ENCODE measurements at regions not wholly inside any gene's neighbourhood (a gene's known extent, or its start where the extent isn't known, plus 50 kb on each side); places are given as distances from the start of the nearest gene placed in this dataset.

GRCh38 chr4:140316799-140317198 is 56.6 kb upstream of the SCOC start:
- H3K4me3 ChIP-seq: no peak overlapping the region
- no peak for TF ChIP-seq POLR2A (IDR thresholded peaks at IDR 0.05)
- TF ChIP-seq CTCF (IDR thresholded peaks at IDR 0.05): no peak
- DNase-seq: no peak
- H3K9me3 ChIP-seq: no peaks in the 10 kb centered on the region
- no peaks in the 10 kb centered on the region for H3K4me1 ChIP-seq
- H3K36me3 ChIP-seq (ENCODE audit: low read depth, missing control alignments): no peaks in the 10 kb centered on the region
- no peaks in the 10 kb centered on the region for H3K27me3 ChIP-seq
- H3K27ac ChIP-seq: no peak overlapping the region
- WGBS, 2 donors: 53 to 80% methylated on average over 5 of the region's 5 CpGs
- intact Hi-C loops (cut with DNase I; ENCODE audit: low total_unique reads): no loop called here

GRCh38 chr4:140315970-140316369 is 57.5 kb upstream of the SCOC start:
- Histone ChIP-seq H3K4me1 (no peaks in the 10 kb centered on the region), H3K36me3 (ENCODE audit: low read depth, missing control alignments) (no peaks in the 10 kb centered on the region), H3K27ac (no peak overlapping the region), H3K27me3 (no peaks in the 10 kb centered on the region), H3K4me3 (no peak overlapping the region), H3K9me3 (no peaks in the 10 kb centered on the region)
- no peak for DNase-seq
- TF ChIP-seq CTCF (IDR thresholded peaks at IDR 0.05): no peak
- no peak for TF ChIP-seq POLR2A (IDR thresholded peaks at IDR 0.05)
- whole genome bisulfite sequencing, 2 donors: 76 to 79% methylated on average over 2 of the region's 2 CpGs
- intact Hi-C loops (cut with DNase I; ENCODE audit: low total_unique reads): no loop called here

GRCh38 chr4:140315438-140315837 is 58.0 kb upstream of the SCOC start:
- Histone ChIP-seq H3K9me3 (no peaks in the 10 kb centered on the region), H3K4me1 (no peaks in the 10 kb centered on the region), H3K4me3 (no peak overlapping the region), H3K36me3 (ENCODE audit: low read depth, missing control alignments) (no peaks in the 10 kb centered on the region), H3K27ac (no peak overlapping the region), H3K27me3 (no peaks in the 10 kb centered on the region)
- DNase-seq: no peak
- intact Hi-C loops (cut with DNase I; ENCODE audit: low total_unique reads): no loop called here
- no peak for TF ChIP-seq CTCF (IDR thresholded peaks at IDR 0.05)
- TF ChIP-seq POLR2A (IDR thresholded peaks at IDR 0.05): no peak
- 75 to 82% methylated on average over 2 of the region's 2 CpGs for WGBS, 2 donors

GRCh38 chr4:140315019-140315418 is 58.4 kb upstream of the SCOC start:
- intact Hi-C loops (cut with DNase I; ENCODE audit: low total_unique reads): no loop called here
- Histone ChIP-seq H3K27me3 (no peaks in the 10 kb centered on the region), H3K9me3 (no peaks in the 10 kb centered on the region), H3K36me3 (ENCODE audit: low read depth, missing control alignments) (no peaks in the 10 kb centered on the region), H3K27ac (no peak overlapping the region), H3K4me1 (no peaks in the 10 kb centered on the region), H3K4me3 (no peak overlapping the region)
- DNase-seq: no peak
- TF ChIP-seq CTCF (IDR thresholded peaks at IDR 0.05) (no peak), POLR2A (IDR thresholded peaks at IDR 0.05) (no peak)
- WGBS, 2 donors: 85 to 96% methylated on average over 1 of the region's 1 CpG

GRCh38 chr4:140312100-140312499 is 61.3 kb upstream of the SCOC start:
- H3K4me1 ChIP-seq: peaks cover 8% of the 10 kb centered on the region
- TF ChIP-seq CTCF (IDR thresholded peaks at IDR 0.05): no peak
- TF ChIP-seq POLR2A (IDR thresholded peaks at IDR 0.05): no peak
- no peak for DNase-seq
- no peak overlapping the region for H3K27ac ChIP-seq
- H3K36me3 ChIP-seq (ENCODE audit: low read depth, missing control alignments): no peaks in the 10 kb centered on the region
- no peaks in the 10 kb centered on the region for H3K9me3 ChIP-seq
- 87 to 89% methylated on average over 2 of the region's 2 CpGs for WGBS, 2 donors
- no peak overlapping the region for H3K4me3 ChIP-seq
- intact Hi-C loops (cut with DNase I; ENCODE audit: low total_unique reads): no loop called here
- no peaks in the 10 kb centered on the region for H3K27me3 ChIP-seq

Data from testis (tissue), 2 donors.